GM23338 (cell line): ENCODE measurements at regions not wholly inside any gene's neighbourhood (a gene's known extent, or its start where the extent isn't known, plus 50 kb on each side); places are given as distances from the start of the nearest gene placed in this dataset.

ENCODE experiments used
- ATAC-seq: fragments of 200-7000 bp; cut with Tn5 transposase; 3 replicates; pipeline ENCODE4 v1.9.1; 2020
- DNase-seq: peaks from one replicate; pipeline ENCODE4 v3.0.0-alpha.2; 2015; ENCODE audit warnings: low spot score
- H2AFZ ChIP-seq: fragments of 200-600 bp; sonication (generic); 2 replicates; pipeline ENCODE4 v1.8.0; 2016; ENCODE audit warnings: antibody characterized with exemption, mild to moderate bottlenecking, moderate library complexity
- H3F3A ChIP-seq: fragments of 200-600 bp; sonication (generic); replicated peaks from 2 replicates; pipeline ENCODE4 v1.8.0; 2017; ENCODE audit warnings: antibody characterized with exemption, mixed run types, low read depth
- H3K27ac ChIP-seq: fragments of 200-600 bp; sonication (generic); 2 replicates; pipeline ENCODE4 v1.6.1; 2016; ENCODE audit warnings: low read depth
- H3K27me3 ChIP-seq: fragments of 200-600 bp; sonication (generic); 2 replicates; pipeline ENCODE4 v1.8.0; 2016; ENCODE audit warnings: mild to moderate bottlenecking, mixed run types, moderate library complexity; ENCODE audit not compliant: insufficient read depth
- H3K36me3 ChIP-seq: fragments of 200-600 bp; sonication (generic); 2 replicates; pipeline ENCODE4 v1.8.0; 2016; ENCODE audit warnings: mild to moderate bottlenecking; ENCODE audit not compliant: insufficient read depth
- H3K4me1 ChIP-seq: fragments of 200-600 bp; sonication (generic); 2 replicates; pipeline ENCODE4 v1.8.0; 2016; ENCODE audit warnings: mild to moderate bottlenecking, moderate library complexity; ENCODE audit not compliant: insufficient read depth
- H3K4me2 ChIP-seq: fragments of 200-600 bp; sonication (generic); 2 replicates; pipeline ENCODE4 v1.7.1; 2017; ENCODE audit warnings: mixed run types
- H3K4me3 ChIP-seq: fragments of 200-600 bp; sonication (generic); 2 replicates; pipeline ENCODE4 v1.6.1; 2016; ENCODE audit warnings: mixed run types
- H3K79me2 ChIP-seq: fragments of 200-600 bp; sonication (generic); replicated peaks from 2 replicates; pipeline ENCODE4 v1.8.0; 2017; ENCODE audit warnings: mild to moderate bottlenecking; ENCODE audit not compliant: insufficient read depth
- H3K9me2 ChIP-seq: fragments of 200-600 bp; sonication (generic); 2 replicates; pipeline ENCODE4 v1.8.0; 2017; ENCODE audit not compliant: insufficient read depth
- H4K20me1 ChIP-seq: fragments of 200-600 bp; sonication (generic); replicated peaks from 2 replicates; pipeline ENCODE4 v1.8.0; 2017; ENCODE audit warnings: mild to moderate bottlenecking; ENCODE audit not compliant: insufficient read depth
- H3K27ac Mint-ChIP-seq: 2 replicates; pipeline ENCODE4 v1.8.0; 2020; ENCODE audit warnings: inconsistent platforms, mild to moderate bottlenecking, moderate library complexity, mixed read lengths
- H3K27me3 Mint-ChIP-seq: 3 replicates; pipeline ENCODE4 v1.8.0; 2022; ENCODE audit warnings: low read depth, mild to moderate bottlenecking, moderate library complexity, mixed read lengths, inconsistent platforms; ENCODE audit not compliant: insufficient read depth, poor library complexity
- H3K36me3 Mint-ChIP-seq: 3 replicates; pipeline ENCODE4 v1.8.0; 2021; ENCODE audit warnings: low read depth, mild to moderate bottlenecking, inconsistent platforms, moderate library complexity, mixed read lengths
- H3K4me1 Mint-ChIP-seq: 3 replicates; pipeline ENCODE4 v1.8.0; 2020; ENCODE audit warnings: mild to moderate bottlenecking, inconsistent platforms, mixed read lengths
- H3K4me3 Mint-ChIP-seq: 3 replicates; pipeline ENCODE4 v1.8.0; 2021; ENCODE audit warnings: moderate library complexity, mild to moderate bottlenecking, inconsistent platforms, mixed read lengths
- H3K9me3 Mint-ChIP-seq: 3 replicates; pipeline ENCODE4 v1.8.0; 2020; ENCODE audit warnings: moderate library complexity, mild to moderate bottlenecking, inconsistent platforms, mixed read lengths
- CREB1 ChIP-seq: fragments of 250-450 bp; sonication (Bioruptor Pico); IDR thresholded peaks from 2 replicates; pipeline ENCODE4 v1.5.0; 2020; ENCODE audit warnings: low read depth, mild to moderate bottlenecking, moderate library complexity
- CTCF ChIP-seq, 2 experiments: fragments of 200-600 bp in 1 of 2; sonication (generic) in 1 of 2; conservative IDR thresholded peaks; 2 replicates each; pipeline versions ENCODE4 v1.5.1 to v1.6.1; 2016 to 2017; ENCODE audit warnings: antibody characterized with exemption in 2 of 2, low read depth in 2 of 2, mild to moderate bottlenecking in 2 of 2, moderate library complexity in 1 of 2
- ETS1 ChIP-seq: IDR thresholded peaks from 2 replicates; pipeline ENCODE4 v1.6.1; 2016; ENCODE audit warnings: antibody characterized with exemption
- EZH2 ChIP-seq: fragments of 200-600 bp; sonication (generic); IDR thresholded peaks from one replicate; pipeline ENCODE4 v1.8.0; 2017; ENCODE audit warnings: antibody characterized with exemption, mild to moderate bottlenecking, low read depth; ENCODE audit not compliant: unreplicated experiment
- JUNB ChIP-seq: IDR thresholded peaks from one replicate; pipeline ENCODE4 v1.6.1; 2016; ENCODE audit warnings: antibody characterized with exemption; ENCODE audit not compliant: unreplicated experiment
- REST ChIP-seq: IDR thresholded peaks from one replicate; pipeline ENCODE4 v1.6.1; 2018; ENCODE audit warnings: antibody characterized with exemption; ENCODE audit not compliant: unreplicated experiment
- ZNF114 ChIP-seq: fragments of 250-450 bp; sonication (Bioruptor Pico); IDR thresholded peaks from 2 replicates; pipeline ENCODE4 v1.5.0; 2020; ENCODE audit warnings: mild to moderate bottlenecking, moderate library complexity

GRCh38 chr10:128466831-128467371, 340.7 kb upstream of the MKI67 start (continued):
- TF ChIP-seq REST (no peak), ZNF114 (CRISPR knock-in tag) (no peak), JUNB (no peak), ETS1 (no peak), CREB1 (no peak)

- Histone ChIP-seq H4K20me1 (no peaks in the 10 kb centered on the region), H3K36me3 (no peaks in the 10 kb centered on the region; the same call in 1 of the 2 replicates), H3F3A (peaks cover 3% of the 10 kb centered on the region), H3K4me3 (no peak overlapping the region), H2AFZ (no peak overlapping the region), H3K79me2 (no peaks in the 10 kb centered on the region), H3K27me3 (no peaks in the 10 kb centered on the region), H3K27ac (no peak overlapping the region), H3K4me2 (no peak overlapping the region), H3K4me1 (no peaks in the 10 kb centered on the region), H3K9me2 (no peaks in the 10 kb centered on the region)
- ATAC-seq (no peak), DNase-seq (no peak)
- Mint-ChIP-seq H3K27me3 (peaks cover 7% of the 10 kb centered on the region), H3K27ac (no peak overlapping the region), H3K9me3 (peaks cover 12% of the 10 kb centered on the region), H3K36me3 (no peaks in the 10 kb centered on the region), H3K4me1 (no peaks in the 10 kb centered on the region; the same call in 1 of the 3 replicates), H3K4me3 (no peak overlapping the region)
- no peak for TF ChIP-seq JUNB
- TF ChIP-seq CTCF (conservative IDR thresholded peaks at IDR 0.05; ENCODE audit: low read depth in 2 of 2): no peak
- no peak for TF ChIP-seq EZH2
- no peak for TF ChIP-seq CREB1
Observed at GRCh38 chr10:128468462-128468861, 342.2 kb upstream of the MKI67 start.
